ENCODE measurements at regions not wholly inside any gene's neighbourhood (a gene's known extent, or its start where the extent isn't known, plus 50 kb on each side); places are given as distances from the start of the nearest gene placed in this dataset.

DNA sequence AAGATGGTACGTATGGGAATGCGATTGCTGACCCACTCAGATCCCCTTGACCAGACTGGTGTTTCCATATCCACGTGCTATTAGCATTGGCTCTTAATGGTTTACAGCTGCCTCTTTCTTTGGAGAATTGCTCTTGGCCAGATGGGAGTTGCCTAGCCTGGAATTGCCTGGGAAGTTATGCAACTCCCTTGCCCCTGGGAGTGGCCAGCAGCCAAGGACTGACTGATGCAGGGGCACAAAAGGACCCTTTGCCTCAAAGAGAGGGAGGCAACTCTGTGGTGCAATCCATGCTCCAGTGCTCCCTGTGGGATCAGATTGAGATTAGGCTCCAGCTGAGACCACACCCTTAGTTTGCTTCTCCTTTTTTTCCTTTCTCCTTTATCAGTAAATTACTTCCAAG is 203.5 kb upstream of the JAG1 start:
- H3K27me3 ChIP-seq (ENCODE audit: control insufficient read depth, insufficient read depth, low read length): no peaks in the 10 kb centered on the region
- no peaks in the 10 kb centered on the region for H3K9me3 ChIP-seq (ENCODE audit: control insufficient read depth, low read length)
- no peaks in the 10 kb centered on the region for H3K36me3 ChIP-seq (ENCODE audit: control insufficient read depth, insufficient read depth, low read length)
- no peak overlapping the region for H3K4me3 ChIP-seq (ENCODE audit: low read length)
- no peaks in the 10 kb centered on the region for H3K4me1 ChIP-seq (ENCODE audit: control insufficient read depth, insufficient read depth, low read length)
- no peak overlapping the region for H3K9ac ChIP-seq (ENCODE audit: low read length)

DNA sequence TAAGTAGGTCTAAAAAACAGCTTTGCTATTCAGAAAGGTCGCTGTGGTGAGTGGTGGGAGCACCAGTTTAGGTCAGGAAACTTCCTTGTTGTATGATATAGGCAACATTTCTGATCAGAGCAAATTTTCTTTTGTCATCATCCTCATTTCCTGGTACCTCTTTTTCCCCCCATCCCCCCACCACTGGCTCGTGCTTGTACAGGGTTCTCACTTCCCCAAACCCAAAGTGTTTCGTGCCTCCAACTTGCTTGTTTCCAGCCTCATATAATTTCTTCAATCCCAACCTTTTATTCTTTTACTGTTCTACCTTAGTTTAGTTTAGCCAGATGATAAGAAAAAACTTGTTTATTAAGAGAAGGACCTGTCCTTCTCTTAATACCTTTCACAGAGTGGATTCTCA is 209.4 kb upstream of the JAG1 start:
- no peaks in the 10 kb centered on the region for H3K36me3 ChIP-seq (ENCODE audit: control insufficient read depth, insufficient read depth, low read length)
- H3K27me3 ChIP-seq (ENCODE audit: control insufficient read depth, insufficient read depth, low read length): no peaks in the 10 kb centered on the region
- no peak overlapping the region for H3K9ac ChIP-seq (ENCODE audit: low read length)
- H3K4me3 ChIP-seq (ENCODE audit: low read length): no peak overlapping the region
- no peaks in the 10 kb centered on the region for H3K4me1 ChIP-seq (ENCODE audit: control insufficient read depth, insufficient read depth, low read length)
- H3K9me3 ChIP-seq (ENCODE audit: control insufficient read depth, low read length): no peaks in the 10 kb centered on the region

- Histone ChIP-seq H3K4me3 (ENCODE audit: low read length) (no peak overlapping the region), H3K27me3 (ENCODE audit: control insufficient read depth, insufficient read depth, low read length) (no peaks in the 10 kb centered on the region)
Observed at GRCh38 chr20:10893321-10893720, 219.5 kb upstream of the JAG1 start.

DNA sequence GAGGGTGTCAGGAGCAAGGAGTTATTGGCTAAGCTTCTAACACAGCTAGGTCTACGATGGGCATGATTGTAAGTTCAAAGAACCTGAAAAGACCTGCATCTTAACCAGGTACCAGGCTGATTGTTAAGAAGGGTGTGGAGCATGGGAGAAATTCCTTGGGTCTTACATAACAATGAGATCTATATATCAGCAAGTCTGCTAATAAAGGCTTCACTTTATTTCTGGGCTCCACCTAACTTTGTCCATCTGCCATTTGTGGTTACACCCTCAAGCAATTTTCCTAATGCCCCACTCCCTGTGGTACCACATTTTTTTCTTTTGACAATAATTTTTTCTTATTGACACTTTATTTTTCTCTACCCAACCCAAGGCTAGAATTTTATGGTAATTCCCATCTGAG is 223.5 kb upstream of the JAG1 start:
- no peak overlapping the region for H3K9ac ChIP-seq (ENCODE audit: low read length)
- H3K9me3 ChIP-seq (ENCODE audit: control insufficient read depth, low read length): no peaks in the 10 kb centered on the region
- no peaks in the 10 kb centered on the region for H3K4me1 ChIP-seq (ENCODE audit: control insufficient read depth, insufficient read depth, low read length)
- H3K36me3 ChIP-seq (ENCODE audit: control insufficient read depth, insufficient read depth, low read length): no peaks in the 10 kb centered on the region
- no peaks in the 10 kb centered on the region for H3K27me3 ChIP-seq (ENCODE audit: control insufficient read depth, insufficient read depth, low read length)
- no peak overlapping the region for H3K4me3 ChIP-seq (ENCODE audit: low read length)

More at GRCh38 chr20:10893321-10893720, 219.5 kb upstream of the JAG1 start:
- no peak overlapping the region for H3K9ac ChIP-seq (ENCODE audit: low read length)
- H3K36me3 ChIP-seq (ENCODE audit: control insufficient read depth, insufficient read depth, low read length): no peaks in the 10 kb centered on the region
- no peaks in the 10 kb centered on the region for H3K4me1 ChIP-seq (ENCODE audit: control insufficient read depth, insufficient read depth, low read length)
- H3K9me3 ChIP-seq (ENCODE audit: control insufficient read depth, low read length): no peaks in the 10 kb centered on the region

GRCh38 chr20:10898552-10898951 is 224.8 kb upstream of the JAG1 start:
- Histone ChIP-seq H3K4me1 (ENCODE audit: control insufficient read depth, insufficient read depth, low read length) (no peaks in the 10 kb centered on the region), H3K9ac (ENCODE audit: low read length) (no peak overlapping the region), H3K27me3 (ENCODE audit: control insufficient read depth, insufficient read depth, low read length) (no peaks in the 10 kb centered on the region), H3K36me3 (ENCODE audit: control insufficient read depth, insufficient read depth, low read length) (no peaks in the 10 kb centered on the region), H3K9me3 (ENCODE audit: control insufficient read depth, low read length) (no peaks in the 10 kb centered on the region), H3K4me3 (ENCODE audit: low read length) (no peak overlapping the region)

- H3K4me3 ChIP-seq (ENCODE audit: low read length): no peak overlapping the region
- no peak overlapping the region for H3K9ac ChIP-seq (ENCODE audit: low read length)
- H3K36me3 ChIP-seq (ENCODE audit: control insufficient read depth, insufficient read depth, low read length): no peaks in the 10 kb centered on the region
- no peaks in the 10 kb centered on the region for H3K27me3 ChIP-seq (ENCODE audit: control insufficient read depth, insufficient read depth, low read length)
- H3K9me3 ChIP-seq (ENCODE audit: control insufficient read depth, low read length): no peaks in the 10 kb centered on the region
- H3K4me1 ChIP-seq (ENCODE audit: control insufficient read depth, insufficient read depth, low read length): no peaks in the 10 kb centered on the region
Observed at GRCh38 chr20:10902174-10902573, 228.4 kb upstream of the JAG1 start.

GRCh38 chr20:10902576-10903282 is 228.9 kb upstream of the JAG1 start:
- Histone ChIP-seq H3K9ac (ENCODE audit: low read length) (no peak overlapping the region), H3K27me3 (ENCODE audit: control insufficient read depth, insufficient read depth, low read length) (no peaks in the 10 kb centered on the region), H3K4me1 (ENCODE audit: control insufficient read depth, insufficient read depth, low read length) (no peaks in the 10 kb centered on the region), H3K36me3 (ENCODE audit: control insufficient read depth, insufficient read depth, low read length) (no peaks in the 10 kb centered on the region), H3K9me3 (ENCODE audit: control insufficient read depth, low read length) (no peaks in the 10 kb centered on the region), H3K4me3 (ENCODE audit: low read length) (no peak overlapping the region)

- peaks cover 16% of the 10 kb centered on the region for H3K4me1 ChIP-seq (ENCODE audit: control insufficient read depth, insufficient read depth, low read length)
- no peak overlapping the region for H3K9ac ChIP-seq (ENCODE audit: low read length)
- H3K9me3 ChIP-seq (ENCODE audit: control insufficient read depth, low read length): no peaks in the 10 kb centered on the region
- no peak overlapping the region for H3K4me3 ChIP-seq (ENCODE audit: low read length)
- no peaks in the 10 kb centered on the region for H3K36me3 ChIP-seq (ENCODE audit: control insufficient read depth, insufficient read depth, low read length)
- no peaks in the 10 kb centered on the region for H3K27me3 ChIP-seq (ENCODE audit: control insufficient read depth, insufficient read depth, low read length)
Observed at GRCh38 chr20:10906834-10907233, 233.0 kb upstream of the JAG1 start.

GRCh38 chr20:10909803-10910202 is 236.0 kb upstream of the JAG1 start:
- no peaks in the 10 kb centered on the region for H3K27me3 ChIP-seq (ENCODE audit: control insufficient read depth, insufficient read depth, low read length)
- H3K4me1 ChIP-seq (ENCODE audit: control insufficient read depth, insufficient read depth, low read length): peaks cover 18% of the 10 kb centered on the region
- H3K36me3 ChIP-seq (ENCODE audit: control insufficient read depth, insufficient read depth, low read length): no peaks in the 10 kb centered on the region
- H3K4me3 ChIP-seq (ENCODE audit: low read length): no peak overlapping the region
- H3K9ac ChIP-seq (ENCODE audit: low read length): no peak overlapping the region
- no peaks in the 10 kb centered on the region for H3K9me3 ChIP-seq (ENCODE audit: control insufficient read depth, low read length)

DNA sequence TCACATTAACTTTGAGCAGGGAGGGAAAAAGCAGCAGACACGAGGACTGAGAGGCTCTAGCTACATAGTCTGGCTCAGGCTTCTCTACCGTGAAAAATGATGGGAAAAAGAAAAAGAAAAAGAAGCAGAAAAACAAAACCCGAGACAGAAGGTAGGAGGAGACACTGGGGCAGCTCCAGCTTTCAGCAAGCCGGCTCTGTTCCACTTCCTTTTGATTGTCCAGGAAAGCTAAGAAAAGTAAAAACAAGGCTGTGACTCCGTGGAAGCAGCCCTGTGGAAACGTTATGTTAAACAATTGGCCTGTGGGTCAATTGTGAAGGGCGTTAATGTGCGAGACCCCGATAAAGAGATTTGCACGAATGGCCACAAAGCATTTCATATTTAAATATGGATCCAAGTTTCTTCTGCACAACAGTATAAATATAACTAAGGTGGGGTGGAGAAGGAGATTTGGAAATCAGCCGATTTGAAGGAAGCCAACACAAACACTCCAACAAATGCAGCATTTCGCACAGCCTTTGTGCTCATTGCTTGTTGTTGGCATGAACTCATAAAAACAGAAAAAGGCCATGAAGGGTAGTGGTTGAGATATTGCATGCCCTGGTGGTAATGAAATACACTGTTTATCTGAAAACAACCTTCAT is 236.9 kb upstream of the JAG1 start:
- H3K27me3 ChIP-seq (ENCODE audit: control insufficient read depth, insufficient read depth, low read length): no peaks in the 10 kb centered on the region
- H3K36me3 ChIP-seq (ENCODE audit: control insufficient read depth, insufficient read depth, low read length): no peaks in the 10 kb centered on the region
- H3K4me3 ChIP-seq (ENCODE audit: low read length): no peak overlapping the region
- no peaks in the 10 kb centered on the region for H3K9me3 ChIP-seq (ENCODE audit: control insufficient read depth, low read length)
- H3K9ac ChIP-seq (ENCODE audit: low read length): peak overlapping the region; percentile 48
- H3K4me1 ChIP-seq (ENCODE audit: control insufficient read depth, insufficient read depth, low read length): peaks cover 18% of the 10 kb centered on the region

GRCh38 chr20:10911298-10911697 is 237.5 kb upstream of the JAG1 start:
- Histone ChIP-seq H3K27me3 (ENCODE audit: control insufficient read depth, insufficient read depth, low read length) (no peaks in the 10 kb centered on the region), H3K9ac (ENCODE audit: low read length) (no peak overlapping the region), H3K4me3 (ENCODE audit: low read length) (no peak overlapping the region), H3K9me3 (ENCODE audit: control insufficient read depth, low read length) (no peaks in the 10 kb centered on the region), H3K36me3 (ENCODE audit: control insufficient read depth, insufficient read depth, low read length) (no peaks in the 10 kb centered on the region), H3K4me1 (ENCODE audit: control insufficient read depth, insufficient read depth, low read length) (peaks cover 18% of the 10 kb centered on the region)

DNA sequence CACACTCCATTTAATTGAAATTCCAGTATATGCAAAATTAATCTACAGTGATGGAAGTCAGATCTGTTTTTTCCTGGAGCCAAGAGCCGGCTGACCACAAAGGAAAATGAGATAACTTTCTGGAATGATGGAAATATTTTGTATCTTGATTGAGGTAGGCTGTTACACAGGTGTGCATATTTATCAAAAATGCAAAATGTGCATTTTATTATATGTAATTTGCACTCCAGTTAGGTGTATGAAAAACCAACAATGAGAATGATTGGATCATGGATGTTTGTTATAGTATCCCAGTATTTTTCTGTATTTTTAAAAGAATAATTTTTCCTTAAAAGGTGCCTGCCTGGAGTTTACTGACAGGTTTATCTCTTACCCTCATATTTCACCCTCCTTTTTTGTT is 242.0 kb upstream of the JAG1 start:
- H3K9ac ChIP-seq (ENCODE audit: low read length): no peak overlapping the region
- no peak overlapping the region for H3K4me3 ChIP-seq (ENCODE audit: low read length)
- H3K4me1 ChIP-seq (ENCODE audit: control insufficient read depth, insufficient read depth, low read length): peaks cover 10% of the 10 kb centered on the region
- no peaks in the 10 kb centered on the region for H3K36me3 ChIP-seq (ENCODE audit: control insufficient read depth, insufficient read depth, low read length)
- H3K27me3 ChIP-seq (ENCODE audit: control insufficient read depth, insufficient read depth, low read length): no peaks in the 10 kb centered on the region
- no peaks in the 10 kb centered on the region for H3K9me3 ChIP-seq (ENCODE audit: control insufficient read depth, low read length)

All from mucosa of stomach (tissue), 1 donor.